NCI-H1436 treated with DMSO at 0.1 percent for 48 hours (cell line): ENCODE measurements at regions not wholly inside any gene's neighbourhood (a gene's known extent, or its start where the extent isn't known, plus 50 kb on each side); places are given as distances from the start of the nearest gene placed in this dataset.

Experiments
- DNase-seq: peaks from one replicate; lab custom pipeline; 2025; lab: John Stamatoyannopoulos, UW

- no peak for DNase-seq
These were observed 216.5 kb upstream of the RREB1 start for GRCh38 chr6:6891125-6891721.

DNA sequence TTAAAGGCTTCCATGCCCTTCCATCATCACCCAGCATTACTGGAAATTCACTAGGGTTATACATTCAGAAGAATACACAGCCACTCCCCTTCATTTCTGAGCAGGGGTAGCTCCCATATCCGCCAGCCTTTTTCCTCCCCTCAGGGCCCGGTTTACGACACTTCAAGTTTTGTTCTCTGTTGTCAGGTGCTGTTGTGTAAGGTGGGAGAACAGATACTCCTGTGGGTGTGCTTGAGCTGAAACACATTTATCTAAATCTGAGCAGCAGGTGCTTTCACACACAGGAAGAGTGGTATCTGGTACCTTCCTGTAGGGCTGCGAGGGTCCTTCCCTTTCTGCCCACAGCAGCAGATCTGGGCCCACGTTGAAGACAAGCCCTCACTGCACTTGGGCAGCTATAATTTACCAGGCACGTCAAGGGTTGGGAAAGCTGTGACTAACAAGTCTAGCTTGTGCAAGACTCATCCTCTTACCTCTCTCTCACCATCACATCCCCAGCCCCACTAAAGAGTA, 215.8 kb upstream of the RREB1 start:
- no peak for DNase-seq

GRCh38 chr6:6892744-6893583, 214.8 kb upstream of the RREB1 start:
- no peak for DNase-seq

DNA sequence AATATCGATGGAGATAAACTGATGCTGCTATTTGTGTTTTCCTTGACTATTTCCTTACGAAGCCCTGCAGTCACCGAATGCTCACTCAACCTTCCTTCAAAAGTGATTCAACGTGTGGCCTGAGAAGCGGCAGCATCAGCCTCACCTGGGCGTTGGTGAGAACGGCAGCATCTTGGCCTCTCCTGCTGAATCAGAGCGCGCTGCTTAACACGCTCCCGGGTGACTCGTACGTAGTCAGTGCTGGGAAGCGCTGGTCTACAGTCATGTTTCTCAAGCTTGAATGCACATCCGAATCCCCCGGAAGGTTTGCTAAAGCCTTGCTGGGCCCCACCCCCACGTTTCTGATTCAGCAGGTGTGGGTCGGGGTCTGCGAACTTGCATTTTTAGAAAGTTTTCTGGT, 214.1 kb upstream of the RREB1 start:
- DNase-seq, result no peak

DNA sequence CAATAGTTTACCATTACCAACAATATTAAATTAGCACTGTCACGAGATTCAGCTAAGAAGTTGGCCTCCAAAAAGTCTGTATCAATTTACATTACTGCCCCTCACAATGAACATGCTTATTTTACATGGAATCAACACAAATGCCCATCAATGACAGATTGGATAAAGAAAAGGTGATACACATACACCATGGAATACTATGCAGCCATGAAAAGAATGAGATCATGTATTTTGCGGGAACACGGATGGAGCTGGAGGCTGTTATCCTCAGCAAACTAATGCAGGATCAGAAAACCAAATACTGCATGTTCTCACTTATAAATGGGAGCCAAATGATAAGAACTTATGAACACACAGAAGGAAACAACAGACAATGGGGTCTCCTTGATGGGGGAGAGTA, 211.8 kb upstream of the RREB1 start:
- DNase-seq, result no peak

GRCh38 chr6:6897140-6897539, 210.6 kb upstream of the RREB1 start:
- DNase-seq, result no peak

DNA sequence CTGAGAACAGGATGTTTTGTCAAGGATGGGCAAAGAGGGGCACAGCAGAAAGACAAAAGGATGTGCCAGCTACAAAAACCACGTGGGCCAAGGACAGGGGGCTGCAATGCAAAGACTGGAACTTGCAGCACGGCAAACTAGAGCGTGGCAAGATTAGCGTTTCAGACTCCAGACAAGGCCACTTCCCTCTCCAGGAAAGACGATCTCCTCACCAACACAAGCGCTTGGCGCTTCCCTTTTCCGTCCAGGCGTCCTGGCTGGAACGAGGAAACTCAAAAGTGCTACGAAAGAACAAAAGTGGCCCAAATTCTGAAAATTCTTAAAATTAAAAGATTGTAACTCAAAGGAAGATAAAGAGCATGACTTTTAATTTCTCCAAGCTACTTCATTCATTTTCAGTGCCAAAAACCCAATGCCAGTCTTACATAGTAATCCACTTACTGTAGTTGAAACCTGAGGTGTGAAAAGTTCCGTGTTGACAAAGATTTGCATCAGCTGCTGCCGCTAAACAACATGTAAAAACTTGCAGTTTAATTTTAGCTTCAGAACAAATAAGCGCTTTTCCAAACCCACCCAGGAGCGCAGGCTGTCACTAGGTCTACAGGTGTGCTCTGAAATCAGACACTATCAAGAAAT, 207.1 kb upstream of the RREB1 start:
- no peak for DNase-seq

GRCh38 chr6:6901205-6901719, 206.5 kb upstream of the RREB1 start:
- no peak for DNase-seq

GRCh38 chr6:6901945-6902344, 205.8 kb upstream of the RREB1 start:
- no peak for DNase-seq

DNA sequence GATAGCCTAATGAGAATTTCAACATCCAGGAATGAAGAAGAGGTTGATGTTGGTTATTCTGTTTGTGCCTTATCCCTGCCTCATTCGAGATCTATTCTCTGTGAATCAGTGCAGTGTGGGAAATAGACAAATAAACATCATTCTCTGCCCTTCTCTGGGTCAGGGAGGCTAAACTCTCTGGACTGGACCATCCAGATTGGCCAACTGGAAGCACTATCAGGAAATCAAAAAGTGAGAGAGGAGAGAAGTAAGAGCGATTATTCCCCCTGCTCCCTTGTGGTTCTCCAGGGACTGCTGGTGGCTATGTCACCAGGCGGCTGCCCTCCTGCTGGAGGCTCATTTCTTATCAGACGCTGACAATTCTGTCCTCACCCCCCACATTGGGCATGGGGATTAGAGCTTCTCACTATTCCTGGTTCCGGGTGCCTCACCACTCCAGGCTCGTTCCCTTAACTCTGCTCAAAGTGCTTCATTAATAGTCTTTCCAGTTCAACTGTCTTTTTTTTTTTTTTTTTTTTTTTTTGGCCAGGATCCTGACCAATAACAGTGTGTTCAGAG, 201.7 kb upstream of the RREB1 start:
- DNase-seq, result no peak

DNA sequence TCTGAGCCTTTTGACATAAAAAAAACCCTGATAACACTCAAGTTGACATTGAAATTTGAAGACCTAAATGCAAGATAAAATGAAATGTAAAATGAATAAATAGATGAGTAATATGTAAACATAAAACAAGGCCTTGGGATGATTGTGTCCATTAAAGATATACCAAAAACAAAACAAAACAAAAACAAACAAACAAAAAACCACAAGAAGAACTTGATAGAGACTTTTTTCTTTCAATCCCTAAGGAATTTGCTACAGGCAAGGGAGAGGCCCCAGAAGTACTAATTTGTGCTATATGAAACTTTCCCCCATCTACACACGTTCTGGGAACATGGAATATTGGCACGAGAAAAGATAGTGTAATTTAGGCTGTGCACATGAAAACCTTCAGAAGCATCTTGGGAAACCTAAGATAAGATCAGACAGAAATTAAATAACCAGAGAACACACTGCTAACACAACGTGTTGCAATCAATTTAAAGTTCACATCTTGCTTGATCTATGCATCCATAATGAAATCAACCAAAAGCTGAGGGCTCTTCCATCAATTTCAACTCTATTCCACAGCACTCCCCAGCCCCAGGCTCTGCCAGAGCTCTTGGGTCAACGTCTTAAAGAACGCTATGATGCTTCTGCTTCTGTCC, 201.1 kb upstream of the RREB1 start:
- no peak for DNase-seq

GRCh38 chr6:6907286-6907685, 200.5 kb upstream of the RREB1 start:
- DNase-seq, result no peak

DNA sequence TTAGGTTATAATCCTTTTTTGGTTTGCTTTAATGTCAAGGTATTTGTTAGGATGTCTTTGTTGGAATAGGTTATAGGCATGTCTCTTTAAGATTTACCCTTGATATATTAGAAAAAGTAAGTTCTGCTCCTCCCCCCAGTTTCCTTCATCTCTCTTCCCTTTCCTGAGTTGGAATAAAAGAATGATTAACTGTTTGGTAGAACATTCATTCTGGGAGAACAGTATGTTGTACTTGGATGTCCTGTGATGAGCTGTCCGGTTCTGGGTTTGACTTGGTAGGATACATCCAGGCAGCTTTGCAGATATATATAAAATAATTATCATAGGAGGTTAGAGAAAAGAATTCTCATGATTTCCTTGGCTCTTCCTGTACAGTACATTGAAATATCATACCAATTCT, 199.6 kb upstream of the RREB1 start:
- DNase-seq, result no peak

- DNase-seq, result no peak
These were observed 198.7 kb upstream of the RREB1 start for GRCh38 chr6:6909111-6909510.

DNA sequence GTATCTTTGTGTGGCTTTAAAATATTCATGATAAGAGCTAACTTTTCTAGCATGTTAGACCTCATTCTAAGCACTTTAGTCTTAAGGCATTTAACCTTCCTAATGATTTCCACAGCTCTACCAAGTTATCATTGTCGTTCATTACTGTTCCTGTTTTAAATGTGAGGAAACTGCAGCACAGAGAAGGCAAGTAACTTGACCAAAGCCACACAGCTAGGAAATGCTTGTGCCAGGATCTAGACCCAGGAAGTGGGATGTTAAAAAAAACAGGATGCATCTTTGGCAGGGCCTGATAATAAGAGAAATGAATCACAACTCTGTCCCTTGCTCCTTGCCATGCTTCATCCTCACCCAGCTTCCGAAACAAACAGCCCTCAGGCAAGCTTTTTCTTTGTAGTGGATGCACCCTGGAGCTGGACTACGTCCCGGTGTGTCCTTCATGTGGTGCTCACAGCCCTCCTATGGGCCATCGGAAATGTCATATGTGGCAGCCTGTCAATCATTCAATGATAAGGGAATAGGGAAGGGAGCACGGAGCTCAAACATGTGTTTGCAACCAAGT, 196.9 kb upstream of the RREB1 start:
- no peak for DNase-seq

DNA sequence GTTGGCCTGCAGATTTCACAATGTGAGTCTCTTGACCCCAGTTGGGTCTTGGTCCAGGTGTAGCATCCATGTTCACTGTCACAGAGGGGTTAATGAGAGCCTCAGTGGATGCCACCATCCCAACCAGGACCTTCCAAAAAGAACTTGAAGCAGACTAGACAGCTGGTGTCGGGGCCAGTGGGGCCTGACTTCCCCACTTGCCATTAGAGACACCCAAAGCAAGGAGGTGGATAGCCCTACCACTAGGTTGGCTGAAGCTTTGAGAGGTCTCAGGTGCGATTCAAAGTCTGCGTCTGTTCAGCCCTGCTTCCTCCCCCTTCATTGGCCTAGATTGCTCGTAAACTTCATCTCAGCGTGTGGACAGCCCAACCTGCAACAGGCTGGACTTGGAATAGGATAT, 196.4 kb upstream of the RREB1 start:
- no peak for DNase-seq

- DNase-seq, result no peak
These were observed 194.7 kb upstream of the RREB1 start for GRCh38 chr6:6912817-6913744.

DNA sequence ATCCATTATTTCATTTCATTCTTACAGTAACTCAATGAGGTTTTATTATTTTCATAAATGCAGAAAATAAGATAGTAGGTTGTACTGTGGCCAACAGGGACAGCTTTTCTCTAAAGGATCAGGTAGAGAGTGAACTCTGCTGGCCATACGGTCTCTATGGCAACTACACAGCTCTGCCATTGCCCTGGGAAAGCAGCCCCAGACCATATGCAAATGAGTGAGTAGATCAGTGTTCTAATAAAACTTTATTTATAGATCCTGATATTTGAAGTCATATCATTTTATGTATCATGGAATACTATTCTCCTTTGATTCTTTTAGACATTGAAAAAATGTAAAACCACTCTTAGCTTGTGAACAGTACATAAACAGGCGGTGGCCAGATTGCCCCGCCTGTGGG, 192.5 kb upstream of the RREB1 start:
- no peak for DNase-seq

DNA sequence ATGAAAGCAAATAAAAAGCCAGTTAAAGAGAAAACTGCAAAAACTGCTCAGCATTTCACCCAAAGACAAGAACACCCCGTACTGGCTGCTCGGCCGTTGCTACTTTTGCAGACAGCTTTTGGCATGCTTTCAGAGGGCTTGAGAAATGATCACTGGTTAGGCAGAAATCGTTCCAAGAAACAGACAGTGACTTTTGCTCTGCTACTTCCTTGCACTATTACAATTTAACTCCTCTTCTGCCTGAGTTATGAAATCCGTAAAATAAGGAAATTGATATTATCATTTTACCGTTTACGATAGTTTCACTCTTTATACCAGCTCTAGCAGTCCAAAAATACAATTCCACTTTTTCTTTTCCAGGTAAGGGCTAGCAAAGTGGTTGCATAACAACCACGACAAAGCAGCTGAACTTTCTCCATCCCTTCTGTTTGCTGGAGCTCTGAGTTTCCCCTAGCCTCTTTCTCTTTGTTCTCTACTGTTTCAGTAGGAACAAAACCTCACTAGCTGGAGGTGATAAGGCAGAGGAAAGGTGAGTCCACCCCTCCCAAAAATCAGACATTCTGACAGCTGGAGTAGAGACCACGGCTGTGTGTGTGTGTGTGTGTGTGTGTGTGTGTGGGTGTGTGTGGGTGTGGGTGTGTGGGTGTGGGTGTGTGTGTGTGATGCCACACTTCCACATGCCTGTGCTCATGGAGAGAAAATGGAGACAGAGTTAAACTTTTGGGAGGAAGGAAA, 191.8 kb upstream of the RREB1 start:
- DNase-seq, result no peak

DNA sequence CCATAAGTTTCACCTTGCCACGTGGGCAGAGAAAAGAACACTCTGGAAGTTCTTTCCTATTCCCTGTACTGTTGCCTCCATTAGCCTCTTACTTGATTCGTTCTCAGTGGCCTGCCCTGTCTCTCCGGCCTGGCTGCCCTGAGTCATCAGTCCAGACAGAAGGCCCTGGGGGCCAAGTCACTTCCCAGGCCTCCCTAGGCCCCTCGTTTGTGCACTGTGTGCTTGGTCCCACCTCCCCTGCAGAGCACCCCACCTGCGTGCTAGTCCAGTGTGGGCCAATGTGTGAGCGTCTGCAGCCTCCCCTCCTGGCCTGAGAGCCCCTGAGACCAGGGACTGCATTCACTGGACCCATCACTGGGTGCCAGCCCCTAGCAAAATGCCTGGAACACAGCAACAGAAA, 191.2 kb upstream of the RREB1 start:
- DNase-seq, result no peak
